ENCODE measurements at regions not wholly inside any gene's neighbourhood (a gene's known extent, or its start where the extent isn't known, plus 50 kb on each side); places are given as distances from the start of the nearest gene placed in this dataset.

- no peak for TF ChIP-seq ZBTB33 (IDR thresholded peaks at IDR 0.05; ENCODE audit: extremely low read depth, insufficient replicate concordance, low read length)
Observed at GRCh38 chr18:22673182-22673862, 255.6 kb upstream of the CTAGE1 start (continued).

GRCh38 chr18:22674272-22674671 is 256.6 kb upstream of the CTAGE1 start:
- Histone ChIP-seq H3K4me3 (replicated peaks in 1 of 2; ENCODE audit: low read depth in 1 of 2, low read length in 2 of 2) (no peak overlapping the region), H2AFZ (ENCODE audit: low read depth, low read length, poor library complexity, severe bottlenecking) (no peak overlapping the region), H3K27ac (ENCODE audit: low read depth, low read length) (no peak overlapping the region), H3K9me3 (ENCODE audit: control insufficient read depth in 1 of 2, insufficient read depth in 1 of 2, low read depth in 1 of 2, low read length in 2 of 2) (no peaks in the 10 kb centered on the region), H3K27me3 (ENCODE audit: insufficient read depth, low read length) (no peaks in the 10 kb centered on the region), H3K4me2 (ENCODE audit: low read length) (peak overlapping the region; percentile 20; the same call in 1 of the 2 replicates), H3K9me2 (ENCODE audit: insufficient read depth) (no peaks in the 10 kb centered on the region), H3K9ac (ENCODE audit: low read length) (no peak overlapping the region), H3K4me1 (ENCODE audit: control insufficient read depth in 1 of 2, insufficient read depth in 2 of 2, low read length in 2 of 2) (peaks cover 0 to 8% of the 10 kb centered on the region in 2 experiments; a peak in 1 of 4 replicates), H4K20me1 (ENCODE audit: insufficient read depth) (no peaks in the 10 kb centered on the region), H3K36me3 (ENCODE audit: control insufficient read depth in 1 of 2, insufficient read depth in 2 of 2, low read length in 2 of 2) (no peaks in the 10 kb centered on the region), H3K79me2 (ENCODE audit: insufficient read depth, low read length) (no peaks in the 10 kb centered on the region)
- ChIA-PET RAD21 (ENCODE audit: low non-redundant PET in 1 of 2, low total read pairs in 2 of 2, uncharacterized antibody in 2 of 2, unreplicated experiment in 2 of 2) (no interaction called here), POLR2A (no interaction called here), CTCF (no interaction called here)
- intact Hi-C loops (cut with micrococcal nuclease): no loop called here
- TF ChIP-seq CEBPB (IDR thresholded peaks at IDR 0.05; ENCODE audit: low read depth) (no peak), ZNF274 (IDR thresholded peaks at IDR 0.05; ENCODE audit: low read depth, low read length) (no peak), FOSL1 (IDR thresholded peaks at IDR 0.05; ENCODE audit: low read depth) (peak; percentile 44; the same call in 1 of the 2 replicates)
- DNase-seq (ENCODE audit: low read depth, low spot score) (peak; percentile 7), ATAC-seq (peak; percentile 42)
- no TSS peak for BruUV-seq (replicated peaks)

- no TSS peak for BruUV-seq (replicated peaks)
- no peaks in the 10 kb centered on the region for H3K9me3 ChIP-seq (ENCODE audit: control insufficient read depth in 1 of 2, insufficient read depth in 1 of 2, low read depth in 1 of 2, low read length in 2 of 2)
- POLR2A ChIA-PET: no interaction called here
- no peaks in the 10 kb centered on the region for H3K36me3 ChIP-seq (ENCODE audit: control insufficient read depth in 1 of 2, insufficient read depth in 2 of 2, low read length in 2 of 2)
- no peak overlapping the region for H3K4me2 ChIP-seq (ENCODE audit: low read length)
- intact Hi-C loops (cut with micrococcal nuclease): no loop called here
- RAD21 ChIA-PET (ENCODE audit: low non-redundant PET in 1 of 2, low total read pairs in 2 of 2, uncharacterized antibody in 2 of 2, unreplicated experiment in 2 of 2): no interaction called here
- no peaks in the 10 kb centered on the region for H4K20me1 ChIP-seq (ENCODE audit: insufficient read depth)
- H2AFZ ChIP-seq (ENCODE audit: low read depth, low read length, poor library complexity, severe bottlenecking): no peak overlapping the region
- peaks cover 0 to 8% of the 10 kb centered on the region in 2 experiments; a peak in 1 of 4 replicates for H3K4me1 ChIP-seq (ENCODE audit: control insufficient read depth in 1 of 2, insufficient read depth in 2 of 2, low read length in 2 of 2)
- no peaks in the 10 kb centered on the region for H3K9me2 ChIP-seq (ENCODE audit: insufficient read depth)
- no peaks in the 10 kb centered on the region for H3K27me3 ChIP-seq (ENCODE audit: insufficient read depth, low read length)
- H3K9ac ChIP-seq (ENCODE audit: low read length): no peak overlapping the region
- DNase-seq (ENCODE audit: low read depth, low spot score): no peak
- no peaks in the 10 kb centered on the region for H3K79me2 ChIP-seq (ENCODE audit: insufficient read depth, low read length)
- no peak overlapping the region for H3K4me3 ChIP-seq (replicated peaks in 1 of 2; ENCODE audit: low read depth in 1 of 2, low read length in 2 of 2)
- CTCF ChIA-PET: no interaction called here
- no peak for ATAC-seq
- no peak overlapping the region for H3K27ac ChIP-seq (ENCODE audit: low read depth, low read length)
- TF ChIP-seq ELF1 (IDR thresholded peaks at IDR 0.05; ENCODE audit: borderline replicate concordance, low read depth) (no peak), CTCF (IDR thresholded peaks at IDR 0.05 in 2 of 3, conservative IDR thresholded peaks at IDR 0.05 in 1 of 3; ENCODE audit: borderline replicate concordance in 1 of 3, insufficient read depth in 1 of 3, low read depth in 2 of 3, low read length in 2 of 3) (no peak), REST (IDR thresholded peaks at IDR 0.05; ENCODE audit: low read depth) (no peak), CBX3 (IDR thresholded peaks at IDR 0.05; ENCODE audit: low read depth) (no peak), POLR2A (IDR thresholded peaks at IDR 0.05; ENCODE audit: borderline replicate concordance, extremely low read depth, insufficient read depth, insufficient read length) (no peak), FOSL1 (IDR thresholded peaks at IDR 0.05; ENCODE audit: low read depth) (no peak), ZFX (IDR thresholded peaks at IDR 0.05) (no peak)
Observed at GRCh38 chr18:22675006-22675405, 257.3 kb upstream of the CTAGE1 start.

Data from HCT116 (cell line).